GM23248 (cell line): ENCODE measurements at regions not wholly inside any gene's neighbourhood (a gene's known extent, or its start where the extent isn't known, plus 50 kb on each side); places are given as distances from the start of the nearest gene placed in this dataset.

ENCODE experiments used
- EZH2 ChIP-seq: fragments of 200-600 bp; sonication (generic); IDR thresholded peaks from 2 replicates; pipeline ENCODE4 v1.6.1; 2018; ENCODE audit warnings: antibody characterized with exemption, mild to moderate bottlenecking; ENCODE audit not compliant: insufficient read depth, poor library complexity, severe bottlenecking
- EZH2phosphoT487 ChIP-seq: fragments of 200-600 bp; sonication (generic); IDR thresholded peaks from 2 replicates; pipeline ENCODE4 v1.6.1; 2018; ENCODE audit warnings: antibody characterized with exemption, moderate library complexity, mild to moderate bottlenecking, low read depth; ENCODE audit not compliant: insufficient read depth

- no peak for TF ChIP-seq EZH2
- TF ChIP-seq EZH2phosphoT487 = no peak
These were observed 338.0 kb upstream of the ZMIZ1 start for GRCh38 chr10:78730754-78731153.
